ENCODE measurements at regions not wholly inside any gene's neighbourhood (a gene's known extent, or its start where the extent isn't known, plus 50 kb on each side); places are given as distances from the start of the nearest gene placed in this dataset.

GRCh38 chr4:38364383-38364963 lies 299.5 kb upstream of the KLF3 start:
- no peak overlapping the region for H3K27ac ChIP-seq (ENCODE audit: low read depth in 1 of 2, low read length in 2 of 2)
- TF ChIP-seq, protein P1, sequence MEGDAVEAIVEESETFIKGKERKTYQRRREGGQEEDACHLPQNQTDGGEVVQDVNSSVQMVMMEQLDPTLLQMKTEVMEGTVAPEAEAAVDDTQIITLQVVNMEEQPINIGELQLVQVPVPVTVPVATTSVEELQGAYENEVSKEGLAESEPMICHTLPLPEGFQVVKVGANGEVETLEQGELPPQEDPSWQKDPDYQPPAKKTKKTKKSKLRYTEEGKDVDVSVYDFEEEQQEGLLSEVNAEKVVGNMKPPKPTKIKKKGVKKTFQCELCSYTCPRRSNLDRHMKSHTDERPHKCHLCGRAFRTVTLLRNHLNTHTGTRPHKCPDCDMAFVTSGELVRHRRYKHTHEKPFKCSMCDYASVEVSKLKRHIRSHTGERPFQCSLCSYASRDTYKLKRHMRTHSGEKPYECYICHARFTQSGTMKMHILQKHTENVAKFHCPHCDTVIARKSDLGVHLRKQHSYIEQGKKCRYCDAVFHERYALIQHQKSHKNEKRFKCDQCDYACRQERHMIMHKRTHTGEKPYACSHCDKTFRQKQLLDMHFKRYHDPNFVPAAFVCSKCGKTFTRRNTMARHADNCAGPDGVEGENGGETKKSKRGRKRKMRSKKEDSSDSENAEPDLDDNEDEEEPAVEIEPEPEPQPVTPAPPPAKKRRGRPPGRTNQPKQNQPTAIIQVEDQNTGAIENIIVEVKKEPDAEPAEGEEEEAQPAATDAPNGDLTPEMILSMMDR (IDR thresholded peaks at IDR 0.05): no peak
- intact Hi-C loops (cut with DNase I, micrococcal nuclease): no loop called here
- H3K4me1 Mint-ChIP-seq (ENCODE audit: low read depth): peaks cover 33% of the 10 kb centered on the region
- no peak for ATAC-seq (ENCODE audit: poor library complexity)
- H3K36me3 ChIP-seq (ENCODE audit: insufficient read depth, low read length): no peaks in the 10 kb centered on the region
- H3K4me3 Mint-ChIP-seq: no peak overlapping the region
- H3K27me3 Mint-ChIP-seq: no peaks in the 10 kb centered on the region
- H3K4me3 ChIP-seq (ENCODE audit: low read length): no peak overlapping the region
- no peaks in the 10 kb centered on the region for H3K36me3 Mint-ChIP-seq (ENCODE audit: low read depth)
- no peaks in the 10 kb centered on the region for H3K27me3 ChIP-seq (ENCODE audit: control insufficient read depth in 1 of 2, insufficient read depth in 2 of 2, low read length in 2 of 2)
- no peak for DNase-seq
- POLR2A ChIA-PET: no interaction called here
- no peaks in the 10 kb centered on the region for H3K9me3 Mint-ChIP-seq
- no peak overlapping the region for H3K27ac Mint-ChIP-seq
- CTCF ChIA-PET: no interaction called here
- no peaks in the 10 kb centered on the region for H3K9me3 ChIP-seq (ENCODE audit: control insufficient read depth in 1 of 2, insufficient read depth in 1 of 2, low read length in 2 of 2)
- peaks cover 13% of the 10 kb centered on the region for H3K4me1 ChIP-seq (ENCODE audit: insufficient read depth, low read length)

GRCh38 chr4:38365261-38365660 lies 298.7 kb upstream of the KLF3 start:
- DNase-seq (no peak), ATAC-seq (ENCODE audit: poor library complexity) (no peak)
- intact Hi-C loops (cut with DNase I, micrococcal nuclease): no loop called here
- H3K27me3 Mint-ChIP-seq: no peaks in the 10 kb centered on the region
- Histone ChIP-seq H3K9me3 (ENCODE audit: control insufficient read depth in 1 of 2, insufficient read depth in 1 of 2, low read length in 2 of 2) (no peaks in the 10 kb centered on the region), H3K27ac (ENCODE audit: low read depth in 1 of 2, low read length in 2 of 2) (no peak overlapping the region), H3K4me1 (ENCODE audit: insufficient read depth, low read length) (peaks cover 13% of the 10 kb centered on the region), H3K27me3 (ENCODE audit: control insufficient read depth in 1 of 2, insufficient read depth in 2 of 2, low read length in 2 of 2) (no peaks in the 10 kb centered on the region), H3K36me3 (ENCODE audit: insufficient read depth, low read length) (no peaks in the 10 kb centered on the region), H3K4me3 (ENCODE audit: low read length) (no peak overlapping the region)
- ChIA-PET POLR2A (no interaction called here), CTCF (no interaction called here)
- TF ChIP-seq, protein P1 (IDR thresholded peaks at IDR 0.05): no peak
- H3K4me3 Mint-ChIP-seq: no peak overlapping the region
- no peaks in the 10 kb centered on the region for H3K36me3 Mint-ChIP-seq (ENCODE audit: low read depth)
- H3K4me1 Mint-ChIP-seq (ENCODE audit: low read depth): peaks cover 33% of the 10 kb centered on the region
- H3K27ac Mint-ChIP-seq: no peak overlapping the region
- H3K9me3 Mint-ChIP-seq: no peaks in the 10 kb centered on the region

DNA sequence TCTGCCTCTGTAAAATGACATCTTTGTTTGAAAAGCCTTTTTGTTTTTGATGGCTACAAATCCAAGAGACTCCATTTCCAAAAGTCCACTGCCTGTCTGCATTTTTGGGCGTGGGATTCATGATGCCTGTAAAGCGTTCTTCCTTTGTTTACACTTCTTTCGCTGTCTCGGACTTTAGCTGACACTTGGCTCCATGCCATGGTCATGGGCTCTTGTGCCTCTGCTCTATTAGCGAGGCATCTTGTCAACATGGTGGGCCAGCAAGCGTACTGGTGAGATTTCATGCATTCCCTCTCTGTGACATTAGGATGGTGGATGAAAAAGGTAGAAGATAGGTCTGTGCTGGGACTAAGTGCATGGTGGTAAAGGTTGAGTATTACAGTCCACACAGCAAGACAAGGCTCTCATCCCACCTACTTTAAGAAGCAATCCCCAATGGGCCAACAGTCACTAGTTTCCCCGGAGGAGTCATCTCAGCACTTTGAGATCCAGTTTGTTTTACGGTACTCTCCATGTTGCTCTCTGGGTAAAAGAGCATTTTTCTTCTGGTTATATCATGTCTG lies 298.2 kb upstream of the KLF3 start:
- H3K27me3 Mint-ChIP-seq: no peaks in the 10 kb centered on the region
- Histone ChIP-seq H3K27ac (ENCODE audit: low read depth in 1 of 2, low read length in 2 of 2) (no peak overlapping the region), H3K27me3 (ENCODE audit: control insufficient read depth in 1 of 2, insufficient read depth in 2 of 2, low read length in 2 of 2) (no peaks in the 10 kb centered on the region), H3K9me3 (ENCODE audit: control insufficient read depth in 1 of 2, insufficient read depth in 1 of 2, low read length in 2 of 2) (no peaks in the 10 kb centered on the region), H3K36me3 (ENCODE audit: insufficient read depth, low read length) (no peaks in the 10 kb centered on the region), H3K4me1 (ENCODE audit: insufficient read depth, low read length) (peaks cover 13% of the 10 kb centered on the region), H3K4me3 (ENCODE audit: low read length) (no peak overlapping the region)
- ChIA-PET POLR2A (no interaction called here), CTCF (no interaction called here)
- H3K36me3 Mint-ChIP-seq (ENCODE audit: low read depth): no peaks in the 10 kb centered on the region
- no peak for DNase-seq
- peaks cover 33% of the 10 kb centered on the region for H3K4me1 Mint-ChIP-seq (ENCODE audit: low read depth)
- H3K9me3 Mint-ChIP-seq: no peaks in the 10 kb centered on the region
- H3K4me3 Mint-ChIP-seq: no peak overlapping the region
- ATAC-seq (ENCODE audit: poor library complexity): no peak
- TF ChIP-seq, protein P1 (IDR thresholded peaks at IDR 0.05): no peak
- intact Hi-C loops (cut with DNase I, micrococcal nuclease): no loop called here
- no peak overlapping the region for H3K27ac Mint-ChIP-seq
